Smooth muscle cell of the brain vasculature (primary cell): ENCODE measurements at regions not wholly inside any gene's neighbourhood (a gene's known extent, or its start where the extent isn't known, plus 50 kb on each side); places are given as distances from the start of the nearest gene placed in this dataset.
"Not testable (repeated sequence)": the region's sequence is repeated elsewhere in the genome, so short reads cannot be mapped to it uniquely, and the experiment has no call there.

ENCODE experiments used
- DNase-seq: peaks from one replicate; pipeline ENCODE4 v3.0.0-alpha.2; 2012; ENCODE audit warnings: low read depth, low spot score

- DNase-seq: no peak
These were observed 286.3 kb upstream of the PAPPA start for GRCh38 chr9:115867326-115867725.

GRCh38 chr9:115877852-115878438, 275.6 kb upstream of the PAPPA start:
- DNase-seq: no peak

- DNase-seq: no peak
These were observed 274.1 kb upstream of the PAPPA start for GRCh38 chr9:115879451-115879850.

DNA sequence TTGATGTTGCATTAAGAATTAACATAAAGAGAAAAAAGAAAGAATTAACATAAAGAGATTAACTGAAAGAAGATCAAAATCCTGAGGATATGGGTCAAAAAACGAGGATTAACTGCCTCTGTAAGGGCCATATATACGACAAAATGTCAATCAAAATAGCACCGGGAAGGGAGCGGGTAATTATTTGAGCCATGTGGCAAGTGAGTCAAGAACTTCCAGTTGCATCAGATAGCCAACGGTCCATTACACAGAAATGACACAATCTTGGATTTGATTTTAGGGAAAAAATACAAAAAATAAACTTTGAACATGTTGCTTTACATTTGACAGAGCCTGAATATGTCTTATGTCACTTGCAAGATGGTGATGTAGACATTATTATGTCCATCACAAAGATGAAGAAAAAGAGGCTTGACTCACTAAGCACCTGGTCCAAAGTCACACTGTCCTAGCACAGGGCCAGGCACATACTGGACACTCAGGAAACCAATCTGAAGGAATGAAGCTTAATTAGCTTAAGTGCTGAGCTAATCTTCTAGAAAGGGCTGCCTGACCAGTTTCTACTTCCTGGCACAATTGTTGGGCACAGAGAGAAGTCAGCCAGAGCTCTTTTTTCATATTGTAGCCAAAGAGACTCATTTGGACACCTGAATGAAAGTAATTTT, 273.2 kb upstream of the PAPPA start:
- DNase-seq: no peak

GRCh38 chr9:115882911-115883310, 270.7 kb upstream of the PAPPA start:
- no peak for DNase-seq

- no peak for DNase-seq
These were observed 269.9 kb upstream of the PAPPA start for GRCh38 chr9:115883467-115884329.

DNA sequence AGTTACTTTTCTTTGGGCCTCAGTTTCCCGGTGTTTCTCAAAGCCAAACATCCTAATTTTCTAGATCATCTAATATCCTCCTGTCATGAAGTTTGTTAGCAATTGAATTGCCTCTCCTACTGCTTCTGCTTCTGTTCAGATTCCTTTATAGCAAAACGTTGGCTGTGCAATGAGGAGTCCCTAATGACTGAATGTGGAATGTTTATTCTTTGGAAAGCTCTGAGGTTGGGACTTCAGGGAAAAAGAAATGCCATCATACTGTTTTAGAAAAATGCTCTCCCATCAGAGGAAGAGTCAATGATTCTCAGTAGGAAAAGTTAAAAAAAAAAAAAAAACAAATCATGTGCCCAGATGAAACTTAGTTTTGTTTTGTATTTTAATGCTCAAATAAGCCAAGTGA, 268.7 kb upstream of the PAPPA start:
- no peak for DNase-seq

GRCh38 chr9:115888131-115888530, 265.5 kb upstream of the PAPPA start:
- no peak for DNase-seq

DNA sequence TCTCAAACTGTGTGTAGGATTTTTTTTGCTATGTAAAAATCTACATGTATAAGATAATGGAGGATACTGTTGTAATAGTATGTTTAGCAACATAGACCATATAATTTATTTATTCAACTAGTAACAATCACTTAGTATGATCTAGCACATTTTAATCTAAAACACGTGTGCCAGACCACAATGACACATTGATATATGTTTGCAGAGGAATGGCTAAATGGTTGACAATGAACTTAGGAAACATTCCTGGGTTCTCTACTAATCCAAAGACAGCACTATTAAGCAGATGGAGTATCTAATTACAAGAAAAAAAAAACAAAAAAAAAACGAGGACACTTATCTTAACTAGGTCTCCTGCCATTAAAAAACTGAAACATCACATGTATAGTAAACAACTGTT, 261.7 kb upstream of the PAPPA start:
- no peak for DNase-seq

DNA sequence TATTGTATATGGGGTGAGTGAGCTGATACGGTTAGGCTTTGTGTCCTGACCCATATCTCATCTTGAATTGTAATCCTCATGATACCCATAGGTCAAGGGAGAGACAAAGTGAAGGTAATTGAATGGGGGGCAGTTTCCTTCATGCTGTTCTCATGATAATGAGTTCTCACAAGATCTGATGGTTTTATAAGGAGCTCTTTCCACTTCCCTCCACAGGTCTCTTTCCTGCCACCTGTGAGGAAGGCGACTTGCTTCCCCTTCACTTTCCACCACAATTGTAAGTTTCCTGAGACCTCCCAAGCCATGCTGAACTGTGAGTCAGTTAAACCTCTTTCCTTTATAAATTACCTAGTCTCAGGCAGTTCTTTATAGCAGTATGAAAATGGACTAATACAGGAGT, 255.1 kb upstream of the PAPPA start:
- DNase-seq: not testable (repeated sequence)

- DNase-seq: no peak
These were observed 252.9 kb upstream of the PAPPA start for GRCh38 chr9:115900698-115901097.

- DNase-seq: no peak
These were observed 242.6 kb upstream of the PAPPA start for GRCh38 chr9:115910959-115911358.

DNA sequence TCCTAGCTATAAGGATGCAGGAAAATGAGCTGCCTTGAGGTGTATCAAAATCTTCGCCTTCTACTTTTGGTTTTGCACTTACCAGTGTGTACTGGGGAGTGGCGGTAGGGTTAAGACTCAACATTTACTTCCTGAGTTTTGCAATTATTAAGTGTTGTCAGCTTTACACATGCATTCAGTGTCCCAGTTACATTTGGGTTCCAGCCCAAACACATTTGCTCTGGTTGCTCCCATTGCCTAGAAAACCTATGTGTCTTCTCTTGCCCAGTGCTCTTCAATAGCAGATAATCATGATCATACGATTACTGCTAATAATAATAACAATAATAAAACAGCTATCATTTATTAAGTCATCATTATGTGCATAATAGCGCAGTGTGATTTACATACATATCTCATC, 241.5 kb upstream of the PAPPA start:
- no peak for DNase-seq

- no peak for DNase-seq
These were observed 239.9 kb upstream of the PAPPA start for GRCh38 chr9:115913696-115914095.

- no peak for DNase-seq
These were observed 239.3 kb upstream of the PAPPA start for GRCh38 chr9:115914291-115914690.

GRCh38 chr9:115921301-115921700, 232.3 kb upstream of the PAPPA start:
- no peak for DNase-seq

DNA sequence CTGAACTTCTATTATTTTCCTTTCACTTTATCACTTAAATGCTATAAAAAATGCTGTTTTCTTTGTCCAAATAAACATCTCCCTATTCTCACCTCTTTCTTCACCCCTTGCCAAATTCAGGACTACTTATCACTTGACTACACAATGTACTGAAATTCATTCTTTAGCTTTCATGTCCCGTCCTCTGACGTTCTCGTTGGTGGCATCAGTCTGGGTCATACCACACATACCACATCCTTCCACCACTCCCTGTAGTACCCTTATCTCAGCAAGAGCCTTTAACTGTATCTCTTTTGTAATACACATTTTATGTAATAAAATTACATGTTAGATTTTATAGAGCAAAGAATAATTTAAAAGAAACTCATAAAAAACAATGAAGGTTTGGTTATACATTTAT, 231.1 kb upstream of the PAPPA start:
- DNase-seq: no peak

GRCh38 chr9:115923410-115923809, 230.2 kb upstream of the PAPPA start:
- no peak for DNase-seq

DNA sequence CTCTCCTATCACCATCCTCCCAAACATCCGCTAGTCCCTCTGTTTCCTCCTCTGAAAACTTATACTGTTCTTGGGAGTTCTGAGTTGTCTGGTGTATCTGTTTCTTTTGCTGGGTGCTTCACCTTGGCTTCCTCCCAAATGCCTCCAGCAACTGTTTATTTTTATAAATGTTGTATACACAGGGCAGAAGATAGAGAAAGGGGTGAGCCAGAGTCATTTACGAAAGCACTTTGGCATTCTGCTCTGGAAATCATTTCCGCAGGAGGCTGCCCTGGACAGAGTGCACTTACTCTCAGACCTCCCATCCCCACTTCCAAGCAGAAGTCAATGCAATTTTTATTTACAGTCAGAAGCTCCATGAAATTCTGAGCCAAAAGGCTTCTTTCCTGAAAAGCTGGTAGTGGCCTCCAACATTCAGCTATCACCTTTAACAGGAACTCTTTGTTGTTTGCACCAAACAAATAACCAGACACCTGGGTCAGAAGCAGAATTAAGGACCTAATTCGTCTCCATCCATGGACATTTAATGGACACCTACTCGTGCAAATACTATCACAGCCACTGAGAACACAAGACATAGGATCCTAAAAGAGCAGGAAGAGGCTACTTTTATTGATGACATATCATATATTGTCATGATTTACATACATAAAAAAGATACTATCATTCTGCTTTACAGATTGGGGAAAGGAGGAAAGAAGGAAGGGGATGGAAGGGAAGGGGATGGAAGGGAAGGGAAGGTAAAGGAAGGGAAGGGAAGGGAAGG, 229.5 kb upstream of the PAPPA start:
- DNase-seq: peak; percentile 88

DNA sequence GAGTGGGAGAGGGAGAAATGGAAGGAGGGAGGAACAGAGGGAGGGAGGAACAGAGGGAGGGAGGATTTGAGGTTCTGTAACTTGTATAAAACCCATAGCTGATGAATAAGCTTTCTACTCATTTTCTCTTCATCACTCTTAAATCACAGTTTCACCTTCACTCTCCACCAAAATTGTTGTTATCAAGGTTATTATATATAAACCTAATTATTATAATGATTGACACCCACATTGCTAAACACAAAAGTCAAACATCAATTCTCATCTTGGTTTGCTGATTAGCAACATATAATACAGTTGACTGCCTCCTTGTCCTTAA, 229.0 kb upstream of the PAPPA start:
- DNase-seq: no peak

DNA sequence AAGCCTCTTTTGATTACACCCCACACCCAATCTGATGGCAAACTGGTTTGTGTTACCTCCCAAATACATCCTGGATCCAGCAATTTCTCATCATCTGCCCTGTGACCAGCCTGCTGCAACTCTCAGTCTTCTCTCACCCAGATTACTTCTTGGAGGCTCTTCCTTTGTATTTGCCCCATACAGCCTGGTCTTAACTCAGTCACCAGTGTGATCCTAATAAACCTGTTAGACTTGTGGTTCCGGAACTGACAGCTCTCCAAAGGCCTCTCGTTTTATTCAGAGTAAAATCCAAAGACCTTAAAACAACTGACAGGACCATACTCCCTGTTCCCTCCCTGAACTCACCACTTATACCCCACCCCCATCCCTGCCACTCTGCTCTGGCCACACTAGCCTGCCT, 228.2 kb upstream of the PAPPA start:
- DNase-seq: no peak

- no peak for DNase-seq
These were observed 223.1 kb upstream of the PAPPA start for GRCh38 chr9:115930472-115930871.
